ENCODE measurements at regions not wholly inside any gene's neighbourhood (a gene's known extent, or its start where the extent isn't known, plus 50 kb on each side); places are given as distances from the start of the nearest gene placed in this dataset.

DNA sequence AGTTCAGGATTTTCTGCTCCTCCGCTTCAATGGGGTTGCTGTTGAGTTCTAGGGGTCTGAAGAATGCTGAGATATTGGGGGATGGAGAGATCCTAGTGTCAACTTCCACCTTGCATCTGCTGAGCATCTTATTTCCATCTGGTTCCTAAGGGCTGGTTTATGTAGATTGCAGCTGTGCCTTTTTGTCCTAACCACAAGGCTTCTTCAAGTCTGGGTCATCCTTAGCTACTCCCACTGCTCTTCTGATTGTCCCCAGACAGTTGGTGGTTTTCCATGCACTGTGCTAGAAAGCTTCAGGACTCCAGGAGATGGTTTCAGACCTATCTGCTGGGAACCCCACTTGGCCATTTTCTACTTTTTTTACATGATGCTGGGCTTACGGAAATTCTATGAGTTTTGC lies 125.0 kb downstream of the IL20RB start:
- intact Hi-C loops (cut with DNase I) = no loop called here
- no peak overlapping the region for H3K4me3 ChIP-seq
- H3K4me1 ChIP-seq = no peaks in the 10 kb centered on the region
- DNase-seq (no peak), ATAC-seq (no peak)
- H3K9me3 ChIP-seq = no peaks in the 10 kb centered on the region
- H3K27me3 ChIP-seq = peaks cover 0 to 23% (median 0%) of the 10 kb centered on the region in 9 donors
- TF ChIP-seq, protein P1, sequence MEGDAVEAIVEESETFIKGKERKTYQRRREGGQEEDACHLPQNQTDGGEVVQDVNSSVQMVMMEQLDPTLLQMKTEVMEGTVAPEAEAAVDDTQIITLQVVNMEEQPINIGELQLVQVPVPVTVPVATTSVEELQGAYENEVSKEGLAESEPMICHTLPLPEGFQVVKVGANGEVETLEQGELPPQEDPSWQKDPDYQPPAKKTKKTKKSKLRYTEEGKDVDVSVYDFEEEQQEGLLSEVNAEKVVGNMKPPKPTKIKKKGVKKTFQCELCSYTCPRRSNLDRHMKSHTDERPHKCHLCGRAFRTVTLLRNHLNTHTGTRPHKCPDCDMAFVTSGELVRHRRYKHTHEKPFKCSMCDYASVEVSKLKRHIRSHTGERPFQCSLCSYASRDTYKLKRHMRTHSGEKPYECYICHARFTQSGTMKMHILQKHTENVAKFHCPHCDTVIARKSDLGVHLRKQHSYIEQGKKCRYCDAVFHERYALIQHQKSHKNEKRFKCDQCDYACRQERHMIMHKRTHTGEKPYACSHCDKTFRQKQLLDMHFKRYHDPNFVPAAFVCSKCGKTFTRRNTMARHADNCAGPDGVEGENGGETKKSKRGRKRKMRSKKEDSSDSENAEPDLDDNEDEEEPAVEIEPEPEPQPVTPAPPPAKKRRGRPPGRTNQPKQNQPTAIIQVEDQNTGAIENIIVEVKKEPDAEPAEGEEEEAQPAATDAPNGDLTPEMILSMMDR (IDR thresholded peaks at IDR 0.05) = no peak
- no peak for TF ChIP-seq POLR2A (IDR thresholded peaks at IDR 0.05)
- H3K36me3 ChIP-seq = no peaks in the 10 kb centered on the region
- H3K27ac ChIP-seq = no peak overlapping the region
- 88 to 93% (median 90%) methylated on average over 2 of the region's 2 CpGs for WGBS, 4 donors

GRCh38 chr3:137083332-137083731 lies 125.5 kb downstream of the IL20RB start:
- Histone ChIP-seq H3K9me3 (no peaks in the 10 kb centered on the region), H3K27me3 (peaks cover 0 to 23% (median 0%) of the 10 kb centered on the region in 9 donors), H3K4me3 (no peak overlapping the region), H3K36me3 (no peaks in the 10 kb centered on the region), H3K27ac (no peak overlapping the region), H3K4me1 (no peaks in the 10 kb centered on the region)
- intact Hi-C loops (cut with DNase I) = no loop called here
- no peak for TF ChIP-seq POLR2A (IDR thresholded peaks at IDR 0.05)
- TF ChIP-seq, protein P1 (IDR thresholded peaks at IDR 0.05) = no peak
- WGBS, 4 donors = 76 to 87% (median 81%) methylated on average over 2 of the region's 2 CpGs
- ATAC-seq (no peak), DNase-seq (no peak)

- TF ChIP-seq POLR2A (IDR thresholded peaks at IDR 0.05) = no peak
- TF ChIP-seq, protein P1 (IDR thresholded peaks at IDR 0.05) = no peak
- Histone ChIP-seq H3K4me1 (no peaks in the 10 kb centered on the region), H3K27ac (no peak overlapping the region), H3K36me3 (no peaks in the 10 kb centered on the region), H3K27me3 (peaks cover 0 to 23% (median 0%) of the 10 kb centered on the region in 9 donors), H3K4me3 (no peak overlapping the region), H3K9me3 (no peaks in the 10 kb centered on the region)
- 66 to 78% (median 71%) methylated on average over 4 of the region's 4 CpGs for WGBS, 4 donors
- no peak for ATAC-seq
- intact Hi-C loops (cut with DNase I) = no loop called here
- DNase-seq = no peak
Measured at GRCh38 chr3:137084586-137084985, 126.8 kb downstream of the IL20RB start.

DNA sequence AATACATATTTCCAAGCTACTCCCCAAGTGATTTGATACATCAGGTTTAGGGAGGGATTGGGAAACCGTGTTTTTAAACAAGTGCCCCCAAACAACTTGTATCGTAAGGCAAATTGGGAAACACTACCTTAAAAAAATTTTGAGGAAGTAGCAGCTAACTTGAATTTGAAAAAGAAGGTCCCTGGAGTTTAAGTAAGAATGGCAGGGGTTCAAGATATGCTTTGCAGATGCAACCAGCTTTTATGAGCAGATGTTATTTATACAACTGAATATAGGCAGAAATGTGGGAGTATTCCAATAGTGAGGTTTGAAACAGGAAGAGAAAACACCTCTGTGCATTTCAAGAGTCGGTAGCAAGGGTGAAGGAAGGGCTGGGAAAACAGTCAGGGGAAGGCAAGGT lies 139.6 kb downstream of the IL20RB start:
- Histone ChIP-seq H3K9me3 (peaks cover 0 to 5% (median 0%) of the 10 kb centered on the region in 12 donors), H3K4me3 (no peak overlapping the region), H3K27me3 (peaks cover 0 to 9% (median 0%) of the 10 kb centered on the region in 9 donors), H3K36me3 (no peaks in the 10 kb centered on the region), H3K27ac (no peak overlapping the region), H3K4me1 (no peaks in the 10 kb centered on the region)
- ATAC-seq (no peak), DNase-seq (no peak)
- no peak for TF ChIP-seq POLR2A (IDR thresholded peaks at IDR 0.05)
- TF ChIP-seq, protein P1 (IDR thresholded peaks at IDR 0.05) = no peak
- WGBS, 4 donors = 43 to 50% (median 46%) methylated on average over 3 of the region's 3 CpGs
- intact Hi-C loops (cut with DNase I) = no loop called here
